PC-9 (cell line): ENCODE measurements at regions not wholly inside any gene's neighbourhood (a gene's known extent, or its start where the extent isn't known, plus 50 kb on each side); places are given as distances from the start of the nearest gene placed in this dataset.

Experiments used
- CTCF ChIP-seq: fragments of 200-600 bp; sonication (generic); conservative IDR thresholded peaks from 2 replicates; pipeline ENCODE4 v1.6.1; 2017; ENCODE audit warnings: mixed run types, antibody characterized with exemption, mild to moderate bottlenecking, moderate library complexity
- EZH2 ChIP-seq: fragments of 200-600 bp; sonication (generic); IDR thresholded peaks from 2 replicates; pipeline ENCODE4 v1.8.0; 2017; ENCODE audit warnings: antibody characterized with exemption, low read depth

- TF ChIP-seq CTCF (no peak), EZH2 (no peak)
These were observed 119.7 kb upstream of the MED13L start for GRCh38 chr12:116397148-116397547.
